PC-3 (cell line): ENCODE measurements at regions not wholly inside any gene's neighbourhood (a gene's known extent, or its start where the extent isn't known, plus 50 kb on each side); places are given as distances from the start of the nearest gene placed in this dataset.

Experiments
- EZH2phosphoT487 ChIP-seq: fragments of 300-600 bp; sonication (generic); IDR thresholded peaks from 2 replicates; pipeline ENCODE4 v1.6.1; 2018; ENCODE audit warnings: mild to moderate bottlenecking, antibody characterized with exemption, low read length, borderline replicate concordance
- TF ChIP-seq, protein P1 (sequence below): fragments of 300-600 bp; sonication (generic); conservative IDR thresholded peaks from 2 replicates; pipeline ENCODE4 v1.5.1; 2017; ENCODE audit warnings: antibody characterized with exemption, low read depth, mild to moderate bottlenecking, low read length

DNA sequence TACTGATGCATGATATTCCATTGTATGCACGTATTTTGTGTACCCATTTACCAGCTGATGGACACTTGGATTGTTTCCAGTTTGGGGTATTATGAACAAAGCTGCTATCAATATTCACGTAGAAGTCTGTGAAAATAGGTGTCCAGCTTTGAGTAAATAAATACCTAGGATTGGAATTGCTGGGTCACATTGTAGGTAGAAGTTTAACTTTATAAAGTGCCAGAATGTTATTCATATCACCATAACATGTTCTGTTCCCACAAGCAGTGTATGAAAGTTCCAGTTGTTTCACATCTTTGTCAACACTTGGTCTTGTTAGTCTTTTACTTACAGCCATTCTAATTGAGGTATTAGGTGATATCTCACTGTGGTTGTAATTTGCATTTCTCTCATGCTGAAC lies 108.0 kb upstream of the METAP2 start:
- TF ChIP-seq, protein P1, sequence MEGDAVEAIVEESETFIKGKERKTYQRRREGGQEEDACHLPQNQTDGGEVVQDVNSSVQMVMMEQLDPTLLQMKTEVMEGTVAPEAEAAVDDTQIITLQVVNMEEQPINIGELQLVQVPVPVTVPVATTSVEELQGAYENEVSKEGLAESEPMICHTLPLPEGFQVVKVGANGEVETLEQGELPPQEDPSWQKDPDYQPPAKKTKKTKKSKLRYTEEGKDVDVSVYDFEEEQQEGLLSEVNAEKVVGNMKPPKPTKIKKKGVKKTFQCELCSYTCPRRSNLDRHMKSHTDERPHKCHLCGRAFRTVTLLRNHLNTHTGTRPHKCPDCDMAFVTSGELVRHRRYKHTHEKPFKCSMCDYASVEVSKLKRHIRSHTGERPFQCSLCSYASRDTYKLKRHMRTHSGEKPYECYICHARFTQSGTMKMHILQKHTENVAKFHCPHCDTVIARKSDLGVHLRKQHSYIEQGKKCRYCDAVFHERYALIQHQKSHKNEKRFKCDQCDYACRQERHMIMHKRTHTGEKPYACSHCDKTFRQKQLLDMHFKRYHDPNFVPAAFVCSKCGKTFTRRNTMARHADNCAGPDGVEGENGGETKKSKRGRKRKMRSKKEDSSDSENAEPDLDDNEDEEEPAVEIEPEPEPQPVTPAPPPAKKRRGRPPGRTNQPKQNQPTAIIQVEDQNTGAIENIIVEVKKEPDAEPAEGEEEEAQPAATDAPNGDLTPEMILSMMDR: no peak
- TF ChIP-seq EZH2phosphoT487: no peak
